Posterior cingulate gyrus (tissue), 11 donors: ENCODE measurements at regions not wholly inside any gene's neighbourhood (a gene's known extent, or its start where the extent isn't known, plus 50 kb on each side); places are given as distances from the start of the nearest gene placed in this dataset.

Source experiments
- DNase-seq, 10 donors: peaks; one replicate each; pipeline versions ENCODE4 v3.0.0 to v3.0.0-alpha.2; 2020 to 2021; ENCODE audit warnings: mixed read lengths in 3 of 10
- intact Hi-C: fragments of 100-400 bp; cut with DNase I; formaldehyde crosslinking; loops from one replicate; pipeline ENCODE4 v1.15.1; 2023

DNA sequence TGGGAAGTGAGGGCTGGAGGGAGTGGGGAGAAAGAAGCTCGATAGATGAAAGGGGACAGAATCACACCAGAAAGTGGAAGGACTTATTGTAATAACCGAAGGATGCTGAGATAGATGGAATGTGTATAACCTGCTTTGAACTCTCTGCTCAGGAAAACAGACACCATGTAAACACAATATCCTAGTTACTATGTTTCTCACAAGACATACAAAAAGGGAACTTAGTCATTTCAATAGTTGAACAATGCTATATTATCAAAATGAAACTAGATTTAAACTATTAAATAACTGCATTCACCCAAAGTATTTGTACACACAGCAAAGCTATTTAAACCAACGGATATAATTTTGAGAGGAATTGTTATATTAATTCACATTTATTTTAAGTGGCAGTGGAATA, 108.3 kb upstream of the GADL1 start:
- intact Hi-C loops: no loop called here
- DNase-seq: no peak

DNA sequence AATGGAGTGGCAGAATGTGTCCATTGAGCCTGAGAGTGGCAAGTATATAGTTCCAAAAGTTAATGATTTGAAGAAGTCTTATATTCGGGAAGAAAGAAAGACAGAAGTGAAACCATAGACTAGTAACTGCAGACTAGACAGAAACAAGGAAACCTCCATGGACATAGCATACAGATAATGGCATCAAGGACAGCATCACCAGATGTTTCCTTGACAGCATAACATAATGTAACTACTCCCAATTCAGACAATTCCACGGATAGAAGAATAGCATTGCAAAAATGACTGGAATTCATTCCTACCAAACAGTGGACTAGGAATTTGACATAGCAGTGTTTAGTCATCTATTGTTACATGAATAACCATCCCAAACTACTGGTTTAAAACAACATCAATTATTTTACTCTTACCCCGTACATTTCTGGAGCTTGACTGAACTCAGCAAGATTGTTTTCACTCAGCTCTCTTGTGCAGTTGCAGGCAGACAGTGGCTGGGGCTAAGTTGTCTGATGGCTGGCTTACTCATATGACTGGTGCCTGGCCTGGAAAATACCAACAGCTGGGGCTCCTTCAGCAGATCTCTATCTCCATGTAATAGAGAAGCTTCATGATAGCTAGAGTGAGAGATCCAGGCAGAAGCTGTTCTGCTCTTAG, 109.7 kb upstream of the GADL1 start:
- no peak for DNase-seq
- intact Hi-C loops: no loop called here

DNA sequence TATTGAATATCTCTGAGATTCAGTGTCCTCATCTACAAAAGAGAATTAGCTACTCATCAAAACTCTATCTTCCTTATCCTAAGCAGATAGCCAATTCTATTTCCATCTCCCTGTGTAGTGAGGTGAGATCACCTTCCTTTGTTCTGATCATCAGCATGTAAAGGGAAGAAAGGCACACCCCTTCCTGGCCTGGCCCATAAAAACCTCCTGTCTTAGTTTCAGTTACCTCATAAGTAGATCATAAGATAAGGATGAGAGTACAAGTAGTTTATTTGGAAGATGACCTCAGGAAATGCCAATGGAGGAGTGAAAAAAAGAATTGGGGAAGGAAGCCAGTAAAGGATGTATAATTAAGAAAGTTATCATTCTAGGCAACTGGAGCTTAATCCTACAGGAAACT, 114.5 kb upstream of the GADL1 start:
- DNase-seq: no peak
- intact Hi-C loops: no loop called here

DNA sequence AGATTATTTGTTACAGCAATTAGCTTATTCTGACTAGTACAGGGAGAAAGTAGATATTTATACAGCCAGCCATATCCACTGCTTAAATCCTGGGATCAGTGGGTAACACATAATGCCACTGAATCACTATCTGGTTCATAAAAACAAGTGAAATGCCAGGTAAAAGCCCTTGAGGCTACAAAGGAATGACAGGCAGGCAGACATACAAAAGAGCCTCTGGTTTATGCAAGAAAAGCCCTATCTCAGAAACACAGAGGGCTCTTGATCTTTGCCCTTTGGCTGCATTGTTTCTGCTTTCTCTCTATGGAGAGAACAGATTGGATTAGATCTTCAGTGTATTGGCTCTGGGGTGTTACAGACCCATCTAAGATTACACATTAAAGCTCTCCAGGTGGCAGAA, 115.4 kb upstream of the GADL1 start:
- intact Hi-C loops: no loop called here
- DNase-seq: no peak

DNA sequence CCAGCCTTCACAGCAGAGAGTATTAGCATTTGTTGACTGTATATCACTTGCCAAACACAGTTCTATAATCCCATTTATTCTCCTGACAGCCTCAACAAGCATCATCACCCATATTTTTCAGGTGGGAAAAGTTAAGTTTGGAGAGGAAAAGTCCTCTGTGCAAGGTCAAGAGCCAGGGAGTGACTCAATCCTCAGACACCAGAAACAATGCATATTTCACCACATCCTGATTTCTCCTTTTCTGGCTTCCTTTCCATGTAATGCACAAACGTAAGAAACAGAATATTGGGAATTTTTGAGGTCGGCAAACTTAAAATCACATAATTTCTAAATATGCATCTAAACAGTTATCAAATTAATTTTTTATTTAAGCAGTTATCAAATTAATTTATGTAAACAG, 116.0 kb upstream of the GADL1 start:
- no peak for DNase-seq
- intact Hi-C loops: no loop called here

DNA sequence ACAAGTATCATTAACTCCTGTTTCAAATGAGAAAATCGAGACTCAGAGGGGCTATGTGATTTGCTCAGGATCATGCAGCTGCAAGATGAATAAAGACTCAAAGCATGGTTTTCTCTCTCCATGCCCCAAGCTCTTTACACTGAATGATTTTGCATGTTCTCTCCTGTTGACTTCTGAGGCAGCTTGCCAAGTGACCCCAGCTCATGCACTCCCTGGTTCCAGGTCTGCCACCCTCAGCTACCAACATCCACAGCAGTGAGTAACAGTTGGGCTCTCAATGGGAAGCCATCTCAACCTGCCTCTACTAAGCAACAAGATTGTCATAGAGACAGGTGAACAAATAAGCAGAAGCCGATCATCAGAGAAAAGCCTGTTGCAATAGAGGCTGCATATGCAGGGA, 116.9 kb upstream of the GADL1 start:
- DNase-seq: no peak

DNA sequence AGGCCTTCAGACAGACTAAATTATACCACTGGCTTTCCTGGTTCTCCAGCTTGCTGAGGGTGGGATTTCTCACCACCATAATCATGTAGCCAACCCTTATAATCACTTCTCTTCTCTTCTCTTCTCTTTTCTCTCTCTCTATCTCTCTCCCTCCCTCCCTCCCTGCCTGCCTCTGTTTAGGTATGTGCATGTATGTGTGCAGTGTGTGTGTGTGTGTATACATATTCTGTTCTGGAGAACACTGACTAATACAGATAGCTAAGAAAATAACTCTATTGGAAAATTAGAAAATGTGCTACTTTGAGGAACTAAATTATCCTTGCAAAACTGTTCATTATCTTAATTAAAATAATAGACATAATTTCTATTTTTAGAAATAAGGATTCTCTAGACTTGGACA, 118.6 kb upstream of the GADL1 start:
- intact Hi-C loops: no loop called here
- DNase-seq: no peak

More for the DNA sequence above, 116.9 kb upstream of the GADL1 start:
- intact Hi-C loops: no loop called here

DNA sequence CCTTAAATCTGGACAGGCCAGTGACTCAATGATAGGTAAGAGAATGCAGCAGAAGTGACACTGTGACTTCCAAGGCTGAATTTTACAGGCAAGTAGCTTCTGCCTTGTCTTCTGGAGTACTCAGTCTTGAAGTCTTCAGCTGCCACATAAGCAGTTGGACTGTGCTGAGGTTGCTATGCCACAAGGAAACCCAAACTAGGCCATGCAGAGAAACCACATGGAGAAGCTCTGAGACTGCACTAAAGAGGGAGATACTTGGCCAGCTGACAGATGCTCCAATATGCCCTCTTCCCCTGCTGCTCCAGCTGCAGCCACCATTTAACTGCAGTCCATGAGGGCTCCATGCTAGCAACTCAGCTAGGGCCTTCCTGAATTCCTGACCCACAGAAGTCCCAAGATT, 119.4 kb upstream of the GADL1 start:
- no peak for DNase-seq
- intact Hi-C loops: no loop called here

DNA sequence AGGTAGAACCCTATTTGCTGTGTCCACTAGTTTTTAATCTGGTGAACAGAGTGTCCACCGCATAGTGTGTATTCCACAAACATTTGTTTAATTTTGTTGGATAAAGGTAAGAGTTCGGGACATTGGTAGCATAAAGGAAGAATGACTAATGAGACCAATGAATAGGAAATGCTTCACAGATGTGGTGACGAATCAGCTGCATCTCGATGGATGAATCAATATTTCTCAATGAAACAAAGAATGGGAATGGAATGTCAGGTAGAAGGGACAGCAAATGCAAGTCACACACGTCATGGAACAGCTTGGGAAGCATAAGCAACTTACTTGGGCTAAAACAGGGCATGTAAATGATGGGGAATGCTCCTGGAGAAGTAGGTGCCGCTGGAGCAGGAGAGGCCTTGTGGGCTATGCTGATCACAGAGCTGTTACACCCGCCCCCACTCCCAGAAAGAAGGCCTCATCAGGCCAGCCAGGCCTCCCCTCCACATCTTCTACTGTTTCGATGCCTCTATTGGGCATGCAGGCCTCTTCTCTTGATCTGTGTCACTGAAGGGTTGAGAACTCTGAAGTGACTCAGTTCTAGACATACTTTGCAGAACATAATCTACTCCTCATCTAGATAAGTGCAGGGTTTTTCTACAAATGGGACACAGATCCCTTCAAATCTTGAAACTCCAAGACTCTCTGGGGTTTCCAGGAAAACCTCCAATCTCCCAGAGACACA, 120.0 kb upstream of the GADL1 start:
- intact Hi-C loops: no loop called here
- no peak for DNase-seq

DNA sequence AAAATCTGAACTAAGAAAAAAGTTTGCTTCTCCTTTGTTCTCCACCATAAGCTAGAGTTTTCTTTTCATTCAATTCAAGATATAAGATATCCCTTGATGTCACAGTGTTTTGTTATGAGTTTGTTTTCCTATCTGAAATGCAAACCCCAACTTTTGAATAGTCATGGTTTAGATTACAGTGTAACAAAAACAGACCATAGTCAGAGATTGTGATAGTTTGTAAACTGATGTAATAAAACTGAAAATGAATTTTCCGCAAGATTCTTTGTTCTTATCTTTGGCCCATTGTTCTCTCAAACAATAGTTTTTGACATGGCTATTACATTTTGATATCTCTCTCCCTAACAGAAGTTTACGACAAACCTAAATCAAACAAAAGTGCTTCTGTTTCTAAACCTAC, 121.7 kb upstream of the GADL1 start:
- no peak for DNase-seq
- intact Hi-C loops: no loop called here

DNA sequence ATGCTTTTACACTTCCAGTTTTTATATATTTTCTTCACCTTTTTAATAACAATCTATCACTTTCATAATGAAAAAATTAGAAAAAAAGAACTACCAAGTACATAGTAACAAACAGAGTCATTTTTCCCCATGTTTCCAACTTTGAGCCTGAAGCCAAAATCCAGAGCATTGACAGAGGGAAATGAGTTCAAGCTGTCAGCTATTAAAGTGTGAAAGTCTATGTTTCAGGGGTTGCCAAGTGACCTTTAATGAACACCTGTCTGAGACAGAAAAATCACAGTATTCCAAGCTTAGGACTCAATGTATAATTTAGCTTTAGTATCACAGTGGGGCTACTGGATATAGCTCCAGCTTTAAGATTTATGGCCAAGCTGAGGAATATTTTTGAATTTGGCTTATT, 128.3 kb upstream of the GADL1 start:
- DNase-seq: no peak
- intact Hi-C loops: no loop called here

DNA sequence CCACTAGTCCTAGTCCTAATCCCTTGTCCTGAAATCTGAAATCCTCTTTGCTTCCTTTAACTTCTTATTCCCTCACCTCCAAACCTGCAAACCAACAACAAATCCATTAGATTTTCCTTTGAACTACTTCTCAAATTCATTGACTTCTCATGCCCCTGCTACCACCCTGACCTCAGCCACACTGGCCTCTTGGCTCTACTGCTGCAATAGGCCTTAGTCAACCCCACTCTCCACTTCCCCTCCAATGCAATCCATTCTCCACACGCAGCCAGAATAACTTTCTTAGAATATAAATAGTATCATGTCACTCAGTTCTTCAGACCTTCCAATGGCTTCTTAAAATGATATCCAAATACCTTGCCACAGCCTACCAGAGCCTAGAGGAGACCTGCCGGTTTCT, 131.1 kb upstream of the GADL1 start:
- no peak for DNase-seq
- intact Hi-C loops: no loop called here

DNA sequence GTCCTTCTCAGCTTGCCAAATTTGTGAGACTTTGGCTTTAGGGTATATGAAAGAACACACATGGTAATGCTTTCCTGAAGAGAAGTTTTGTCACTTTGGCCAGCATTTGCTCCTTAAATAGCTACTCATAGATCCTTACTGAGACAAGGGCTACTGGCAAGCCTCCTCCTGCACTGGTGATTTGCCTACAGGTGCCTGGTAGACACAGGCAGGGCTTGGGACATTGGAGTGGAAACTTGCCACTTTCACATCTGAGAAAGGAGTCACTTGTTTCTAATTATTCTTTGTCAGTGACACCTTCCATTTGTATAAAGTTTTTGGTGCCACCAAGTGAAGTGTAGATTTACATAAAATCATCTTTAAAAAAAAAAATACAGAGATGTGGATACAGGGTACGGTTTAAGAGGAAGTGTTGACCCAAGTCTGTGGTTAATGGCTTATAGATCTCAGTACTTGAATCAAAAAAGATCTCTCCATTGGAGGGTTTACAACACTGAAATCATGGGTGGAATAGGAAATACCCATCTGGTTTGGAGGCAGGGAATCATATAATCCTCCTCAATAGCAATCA, 132.8 kb upstream of the GADL1 start:
- DNase-seq: no peak
- intact Hi-C loops: no loop called here

DNA sequence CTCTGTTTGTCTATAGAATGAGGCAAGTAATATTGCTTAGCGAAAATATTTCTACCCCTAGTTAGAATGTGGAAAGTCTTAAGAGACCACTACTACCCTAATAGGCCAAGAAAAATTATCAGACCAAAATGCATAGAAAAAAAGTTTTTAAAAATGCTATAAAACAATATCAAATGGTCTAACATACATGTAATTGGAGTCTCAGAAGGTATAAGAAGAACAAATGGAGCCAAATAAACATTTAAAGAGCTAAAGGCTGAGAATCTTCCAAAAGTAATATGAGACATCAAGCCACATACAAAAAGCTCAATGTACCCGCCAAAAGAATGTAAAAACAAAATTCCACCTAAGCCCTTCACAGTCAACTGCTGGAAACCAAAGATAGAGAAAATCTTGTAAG, 133.5 kb upstream of the GADL1 start:
- intact Hi-C loops: no loop called here
- DNase-seq: no peak

DNA sequence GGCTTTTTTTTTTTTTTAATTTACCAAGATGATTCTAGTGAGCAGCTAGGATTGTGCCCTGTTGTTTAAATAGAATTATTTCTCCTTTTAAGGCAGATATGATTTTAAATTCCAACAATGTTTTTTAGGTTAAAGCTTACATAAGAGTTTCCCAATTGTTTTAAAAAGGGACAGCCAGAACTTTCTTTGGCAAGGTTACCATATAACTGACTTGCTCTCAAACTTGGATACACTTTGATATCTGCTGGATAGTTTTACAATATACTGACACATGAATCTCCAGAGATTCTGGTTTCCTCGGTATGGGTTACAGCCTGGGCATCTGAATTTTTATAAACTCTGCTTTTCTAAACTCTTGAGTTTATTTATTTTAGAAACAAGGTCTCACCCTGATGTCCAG, 134.3 kb upstream of the GADL1 start:
- DNase-seq: no peak
- intact Hi-C loops: no loop called here

DNA sequence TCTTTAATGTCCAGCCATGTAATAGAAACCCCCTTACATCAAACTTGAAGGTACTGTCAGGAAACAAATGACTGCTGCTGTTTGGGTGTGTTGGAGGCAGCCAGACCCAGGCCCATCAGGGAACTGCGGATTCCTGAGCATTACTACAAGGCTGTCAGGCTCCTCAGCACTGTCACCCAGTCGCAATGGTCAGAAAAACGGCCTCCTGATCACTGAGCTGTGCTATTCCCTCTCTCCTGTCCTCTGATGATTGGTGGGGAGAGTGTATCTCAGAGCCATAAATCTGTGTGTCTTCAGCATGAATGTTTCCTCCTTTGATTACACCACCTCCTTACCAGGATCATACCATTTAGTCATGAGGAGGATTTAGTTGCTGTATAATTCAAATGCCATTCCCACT, 135.2 kb upstream of the GADL1 start:
- no peak for DNase-seq
- intact Hi-C loops: no loop called here

DNA sequence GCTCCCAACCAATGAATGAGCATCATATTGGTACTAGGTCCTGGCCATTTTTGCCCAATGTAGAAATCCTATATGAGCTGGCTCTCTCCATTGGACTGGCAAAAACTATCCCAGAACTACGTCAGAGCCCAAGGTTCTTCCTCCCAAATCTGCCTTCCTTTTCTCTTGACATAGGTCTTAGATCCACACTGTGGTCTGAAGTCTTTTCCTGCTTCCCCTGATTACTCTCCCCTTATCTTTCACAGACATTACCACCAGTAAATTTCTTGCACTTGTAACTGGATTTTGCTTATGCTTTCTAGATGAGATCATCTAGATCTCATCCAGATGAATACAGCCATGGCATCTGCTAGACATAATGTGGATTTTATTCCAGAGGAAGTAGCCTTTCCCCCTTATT, 141.2 kb upstream of the GADL1 start:
- no peak for DNase-seq
- intact Hi-C loops: no loop called here

DNA sequence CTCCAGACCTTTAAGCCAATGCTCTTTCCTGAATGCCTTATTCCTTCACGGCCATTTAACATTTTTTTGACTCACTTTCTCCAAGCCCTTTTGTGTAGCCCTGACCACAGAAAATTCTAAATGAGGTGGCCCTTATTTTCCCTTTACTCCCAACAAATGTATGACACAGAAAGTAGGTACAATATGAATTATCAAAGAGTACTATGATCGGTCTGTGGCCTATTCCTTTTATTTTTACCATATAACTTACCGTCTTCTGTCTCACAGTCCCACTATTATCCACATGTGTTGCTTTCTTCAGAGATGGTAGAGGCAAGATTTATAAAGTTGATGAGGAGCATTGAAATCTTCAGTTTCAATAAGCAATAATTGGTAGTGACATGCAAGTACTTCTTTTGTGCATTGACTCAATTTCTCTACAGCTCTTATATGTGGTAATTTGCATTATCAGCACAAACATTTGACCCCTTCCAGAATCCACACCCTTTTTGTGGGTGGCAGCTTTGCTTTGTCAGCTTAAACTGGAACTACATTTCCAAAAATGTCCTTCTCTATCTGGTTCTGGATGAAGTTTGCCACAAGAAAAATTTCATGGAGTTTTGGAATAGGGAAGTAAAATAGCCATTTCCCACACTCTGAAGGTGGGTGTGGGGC, 143.8 kb upstream of the GADL1 start:
- DNase-seq: no peak
- intact Hi-C loops: no loop called here

DNA sequence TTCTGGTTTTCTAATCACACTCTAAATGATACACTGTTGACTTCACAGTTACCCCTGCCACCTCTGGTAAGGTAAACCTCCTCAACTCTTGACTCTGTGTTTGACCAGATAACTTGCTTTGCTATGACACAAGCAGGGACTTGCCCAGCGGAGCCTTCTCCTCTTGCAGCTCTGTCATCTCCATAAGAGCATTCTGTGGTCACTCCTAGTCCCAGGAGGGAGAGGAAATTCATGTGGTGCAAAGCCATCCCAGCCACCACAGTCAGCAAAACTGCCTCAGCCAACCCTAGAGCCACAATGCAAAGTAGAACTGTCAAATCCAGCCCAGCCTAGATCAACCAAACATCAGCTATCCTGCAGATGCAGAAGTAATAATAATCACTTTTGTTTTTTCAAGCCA, 144.7 kb upstream of the GADL1 start:
- no peak for DNase-seq
- intact Hi-C loops: no loop called here

DNA sequence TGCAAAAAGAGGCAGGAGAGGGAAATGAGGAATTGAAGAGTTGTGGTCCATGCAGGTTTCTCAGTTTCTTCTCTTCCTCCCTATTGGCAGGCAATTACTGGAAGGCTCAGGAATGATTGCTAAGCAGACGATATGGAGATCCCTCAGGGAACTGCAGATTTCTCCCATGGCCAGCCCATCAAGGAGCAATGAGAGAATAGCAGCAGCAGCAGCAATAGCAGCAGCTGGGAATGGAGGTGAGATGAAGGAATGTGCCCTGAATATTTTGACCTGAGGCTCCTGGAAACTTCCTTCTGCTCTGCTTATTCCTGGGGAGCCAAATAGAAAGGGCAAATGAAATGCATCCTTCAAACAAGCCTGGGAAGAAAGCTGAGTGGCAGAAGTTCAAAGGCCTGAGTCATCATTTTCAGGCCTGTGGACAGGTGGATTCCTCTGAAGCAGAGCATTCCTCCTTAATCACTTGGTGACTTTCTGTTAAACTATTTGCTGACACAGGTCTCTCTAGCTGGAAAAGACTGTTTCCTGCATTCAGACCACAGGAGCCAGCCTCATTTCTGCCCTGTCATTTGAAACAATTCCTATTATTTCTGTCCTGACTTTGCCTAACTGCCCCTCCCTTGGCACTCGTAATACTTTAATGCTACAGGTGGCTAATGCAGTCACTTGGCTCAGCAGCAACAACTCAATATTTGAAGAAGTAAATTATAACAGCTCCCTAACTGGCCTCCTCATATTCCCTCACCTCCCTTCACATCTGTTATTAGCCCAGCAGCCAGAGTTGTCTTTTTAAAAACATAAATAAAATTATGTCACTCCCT, 146.9 kb upstream of the GADL1 start:
- intact Hi-C loops: no loop called here
- DNase-seq: no peak

DNA sequence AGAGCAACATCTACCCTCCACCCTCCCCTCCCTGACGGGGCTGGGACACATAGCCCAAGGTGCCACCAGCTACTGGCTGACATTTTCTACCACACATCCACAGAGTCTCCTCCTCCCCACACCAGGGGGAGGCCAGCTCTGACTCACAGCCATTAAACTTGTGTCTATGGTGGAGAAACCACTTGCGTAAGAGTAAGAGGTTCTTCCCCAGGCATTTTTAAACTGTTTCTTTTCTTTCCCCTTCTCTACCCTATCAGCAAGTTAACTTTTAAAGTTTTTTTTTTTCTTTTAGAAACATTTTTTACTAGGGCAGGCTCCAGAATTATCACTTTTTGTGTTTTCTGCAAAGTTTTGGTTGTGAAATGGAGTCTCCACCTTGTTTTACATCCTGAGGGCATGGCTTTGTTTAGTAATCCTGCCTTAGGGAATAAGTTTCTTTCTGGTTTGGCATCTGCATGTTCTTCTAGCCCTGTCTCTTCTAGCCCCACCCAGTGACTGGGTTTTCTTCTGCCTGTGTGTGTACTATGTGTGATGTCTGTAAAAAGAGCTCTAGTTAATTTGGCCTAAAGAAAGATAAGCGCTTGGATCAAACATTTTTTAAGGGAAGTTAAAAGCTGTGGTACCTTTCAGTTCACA, 148.8 kb upstream of the GADL1 start:
- intact Hi-C loops: no loop called here
- no peak for DNase-seq
